ENCODE measurements at regions not wholly inside any gene's neighbourhood (a gene's known extent, or its start where the extent isn't known, plus 50 kb on each side); places are given as distances from the start of the nearest gene placed in this dataset.

GRCh38 chr6:86848986-86849385, 88.3 kb upstream of the HTR1E start (continued):
- TF ChIP-seq ZSCAN20 (CRISPR knock-in tag; IDR thresholded peaks at IDR 0.05; ENCODE audit: borderline replicate concordance): no peak
- TF ChIP-seq NONO (IDR thresholded peaks at IDR 0.05): no peak
- TF ChIP-seq NONO (CRISPR knock-in tag; conservative IDR thresholded peaks at IDR 0.05): no peak
- no peak for TF ChIP-seq PCBP1 (IDR thresholded peaks at IDR 0.05; ENCODE audit: borderline replicate concordance, low read depth, low read length)
- TF ChIP-seq NBN (conservative IDR thresholded peaks at IDR 0.05): no peak
- TF ChIP-seq STAT5B (CRISPR knock-in tag; IDR thresholded peaks at IDR 0.05): no peak
- TF ChIP-seq POLR2AphosphoS2 (IDR thresholded peaks at IDR 0.05; ENCODE audit: low read depth, low read length): no peak

GRCh38 chr6:86832686-86833085, 104.6 kb upstream of the HTR1E start:
- Histone ChIP-seq H2AFZ (ENCODE audit: low read length) (no peak overlapping the region), H3K36me3 (replicated peaks in 1 of 2; ENCODE audit: control insufficient read depth in 1 of 2, insufficient read depth in 2 of 2, low read length in 2 of 2) (no peaks in the 10 kb centered on the region), H3K4me1 (ENCODE audit: insufficient read depth, low read length) (no peaks in the 10 kb centered on the region), H3K4me2 (ENCODE audit: low read depth, low read length) (no peak overlapping the region), H3K27me3 (ENCODE audit: control insufficient read depth in 1 of 2, insufficient read depth in 2 of 2, low read length in 2 of 2) (no peaks in the 10 kb centered on the region), H3K27ac (ENCODE audit: extremely low read length, insufficient read depth, low read length) (no peak overlapping the region), H3K4me3 (replicated peaks in 1 of 3; ENCODE audit: insufficient read depth in 1 of 3, low read depth in 2 of 3, low read length in 3 of 3) (no peak overlapping the region), H4K20me1 (ENCODE audit: insufficient read depth, low read length) (no peaks in the 10 kb centered on the region), H3K9ac (ENCODE audit: insufficient read depth, low read depth, low read length) (no peak overlapping the region), H3K9me3 (ENCODE audit: low read length) (no peaks in the 10 kb centered on the region), H3K79me2 (ENCODE audit: insufficient read depth, low read length) (no peaks in the 10 kb centered on the region)
- ATAC-seq (no peak), FAIRE-seq (no peak), DNase-seq (ENCODE audit: low spot score) (no peak)
- in situ Hi-C loops (cut with HindIII; ENCODE audit: extremely low pct_ligation_motif_present, low pct_unique_long_range_greater_than_20kb): no loop called here
- intact Hi-C loops (cut with micrococcal nuclease; ENCODE audit: unreplicated experiment): no loop called here
- CTCF ChIA-PET (ENCODE audit: low intra/inter-chr PET ratio, low total read pairs): no interaction called here
- POLR2A ChIA-PET: no interaction called here
- no TSS peak for BruUV-seq (replicated peaks)
- TF ChIP-seq, protein P1, sequence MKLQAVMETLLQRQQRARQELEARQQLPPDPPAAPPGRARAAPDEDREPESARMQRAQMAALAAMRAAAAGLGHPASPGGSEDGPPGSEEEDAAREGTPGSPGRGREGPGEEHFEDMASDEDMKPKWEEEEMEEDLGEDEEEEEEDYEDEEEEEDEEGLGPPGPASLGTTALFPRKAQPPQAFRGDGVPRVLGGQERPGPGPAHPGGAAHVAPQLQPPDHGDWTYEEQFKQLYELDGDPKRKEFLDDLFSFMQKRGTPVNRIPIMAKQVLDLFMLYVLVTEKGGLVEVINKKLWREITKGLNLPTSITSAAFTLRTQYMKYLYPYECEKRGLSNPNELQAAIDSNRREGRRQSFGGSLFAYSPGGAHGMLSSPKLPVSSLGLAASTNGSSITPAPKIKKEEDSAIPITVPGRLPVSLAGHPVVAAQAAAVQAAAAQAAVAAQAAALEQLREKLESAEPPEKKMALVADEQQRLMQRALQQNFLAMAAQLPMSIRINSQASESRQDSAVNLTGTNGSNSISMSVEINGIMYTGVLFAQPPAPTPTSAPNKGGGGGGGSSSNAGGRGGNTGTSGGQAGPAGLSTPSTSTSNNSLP (IDR thresholded peaks at IDR 0.05; ENCODE audit: low read depth, low read length): no peak
- no peak for TF ChIP-seq HNRNPH1 (optimal IDR thresholded peaks at IDR 0.05; ENCODE audit: low read depth, low read length)
